ENCODE measurements at regions not wholly inside any gene's neighbourhood (a gene's known extent, or its start where the extent isn't known, plus 50 kb on each side); places are given as distances from the start of the nearest gene placed in this dataset.

DNA sequence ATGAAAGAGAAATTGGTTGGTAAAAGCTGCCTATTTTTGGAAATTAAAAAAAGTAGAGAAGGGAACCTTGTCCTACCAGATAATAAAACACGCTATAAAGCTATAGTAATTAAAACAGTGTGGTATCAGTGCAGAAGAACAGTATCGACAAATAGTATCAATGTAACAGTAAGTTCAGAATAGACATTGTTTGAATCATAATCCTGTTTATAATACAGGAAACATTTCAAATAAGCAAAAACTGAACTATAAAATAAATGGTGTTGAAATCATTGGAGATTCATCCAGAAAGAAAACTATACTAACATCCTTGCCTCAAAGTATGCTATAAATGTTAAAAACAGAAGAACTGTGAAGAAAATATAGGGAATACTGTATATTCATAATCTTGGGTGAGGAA lies 54.2 kb upstream of the NAP1L1 start:
- TF ChIP-seq, protein P1, sequence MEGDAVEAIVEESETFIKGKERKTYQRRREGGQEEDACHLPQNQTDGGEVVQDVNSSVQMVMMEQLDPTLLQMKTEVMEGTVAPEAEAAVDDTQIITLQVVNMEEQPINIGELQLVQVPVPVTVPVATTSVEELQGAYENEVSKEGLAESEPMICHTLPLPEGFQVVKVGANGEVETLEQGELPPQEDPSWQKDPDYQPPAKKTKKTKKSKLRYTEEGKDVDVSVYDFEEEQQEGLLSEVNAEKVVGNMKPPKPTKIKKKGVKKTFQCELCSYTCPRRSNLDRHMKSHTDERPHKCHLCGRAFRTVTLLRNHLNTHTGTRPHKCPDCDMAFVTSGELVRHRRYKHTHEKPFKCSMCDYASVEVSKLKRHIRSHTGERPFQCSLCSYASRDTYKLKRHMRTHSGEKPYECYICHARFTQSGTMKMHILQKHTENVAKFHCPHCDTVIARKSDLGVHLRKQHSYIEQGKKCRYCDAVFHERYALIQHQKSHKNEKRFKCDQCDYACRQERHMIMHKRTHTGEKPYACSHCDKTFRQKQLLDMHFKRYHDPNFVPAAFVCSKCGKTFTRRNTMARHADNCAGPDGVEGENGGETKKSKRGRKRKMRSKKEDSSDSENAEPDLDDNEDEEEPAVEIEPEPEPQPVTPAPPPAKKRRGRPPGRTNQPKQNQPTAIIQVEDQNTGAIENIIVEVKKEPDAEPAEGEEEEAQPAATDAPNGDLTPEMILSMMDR (IDR thresholded peaks at IDR 0.05) = no peak
- no peak for TF ChIP-seq POLR2A (IDR thresholded peaks at IDR 0.05)
